Breast epithelium (tissue), 4 donors: ENCODE measurements at regions not wholly inside any gene's neighbourhood (a gene's known extent, or its start where the extent isn't known, plus 50 kb on each side); places are given as distances from the start of the nearest gene placed in this dataset.

Experiments
- DNase-seq, 2 donors: peaks; one replicate each; pipeline ENCODE4 v3.0.0-alpha.2; 2019; ENCODE audit warnings: low spot score in 2 of 2
- H3K27ac ChIP-seq, 2 donors: fragments of 200-600 bp; sonication (generic) in 1 of 2; one replicate each; pipeline ENCODE4 v1.5.1; 2016 to 2019; ENCODE audit warnings: mild to moderate bottlenecking in 1 of 2
- H3K27me3 ChIP-seq, 2 donors: fragments of 200-600 bp; sonication (generic) in 1 of 2; one replicate each; pipeline versions ENCODE4 v1.5.1 to v1.6.0; 2017 to 2019; ENCODE audit warnings: control low read depth in 1 of 2, mild to moderate bottlenecking in 1 of 2
- H3K36me3 ChIP-seq: fragments of 200-600 bp; one replicate; pipeline ENCODE4 v1.5.1; 2019
- H3K4me1 ChIP-seq, 2 donors: fragments of 200-600 bp; sonication (generic); one replicate each; pipeline ENCODE4 v1.5.1; 2016 to 2019; ENCODE audit warnings: control low read depth in 1 of 2
- H3K4me3 ChIP-seq, 3 donors: fragments of 200-600 bp; sonication (generic); 1 replicate in 2 of 3; 2 replicates in 1 of 3; pipeline ENCODE4 v1.5.1; 2016 to 2019; ENCODE audit warnings: mild to moderate bottlenecking in 3 of 3, moderate library complexity in 2 of 3
- H3K9me3 ChIP-seq, 2 donors: fragments of 200-600 bp; sonication (generic) in 1 of 2; one replicate each; pipeline ENCODE4 v1.5.1; 2016 to 2019; ENCODE audit warnings: control low read depth in 1 of 2
- CTCF ChIP-seq, 3 donors: fragments of 450-650 bp; IDR thresholded peaks; one replicate each; pipeline ENCODE4 v1.5.1; 2016 to 2017; ENCODE audit warnings: antibody characterized with exemption in 3 of 3, mild to moderate bottlenecking in 3 of 3, moderate library complexity in 3 of 3
- POLR2A ChIP-seq: fragments of 450-650 bp; IDR thresholded peaks from one replicate; pipeline ENCODE4 v1.6.1; 2016; ENCODE audit warnings: antibody characterized with exemption, mild to moderate bottlenecking, moderate library complexity
- POLR2AphosphoS5 ChIP-seq, 3 donors: sonication (generic); formaldehyde crosslinking; IDR thresholded peaks; one replicate each; pipeline ENCODE4 v1.6.1; 2017; ENCODE audit warnings: antibody characterized with exemption in 3 of 3
- intact Hi-C: fragments of 100-400 bp; cut with DNase I; formaldehyde crosslinking; loops from one replicate; pipeline ENCODE4 v1.15.1; 2023; ENCODE audit warnings: low total_unique reads

GRCh38 chr2:167874812-167875211 is 372.6 kb downstream of the STK39 start:
- Histone ChIP-seq H3K36me3 (no peaks in the 10 kb centered on the region), H3K4me3 (no peak overlapping the region), H3K27ac (no peak overlapping the region), H3K4me1 (no peaks in the 10 kb centered on the region), H3K27me3 (no peaks in the 10 kb centered on the region), H3K9me3 (no peaks in the 10 kb centered on the region)
- intact Hi-C loops: no loop called here
- no peak for TF ChIP-seq CTCF (IDR thresholded peaks at IDR 0.05)
- no peak for TF ChIP-seq POLR2A
- no peak for TF ChIP-seq POLR2AphosphoS5 (IDR thresholded peaks at IDR 0.05)
- no peak for DNase-seq

DNA sequence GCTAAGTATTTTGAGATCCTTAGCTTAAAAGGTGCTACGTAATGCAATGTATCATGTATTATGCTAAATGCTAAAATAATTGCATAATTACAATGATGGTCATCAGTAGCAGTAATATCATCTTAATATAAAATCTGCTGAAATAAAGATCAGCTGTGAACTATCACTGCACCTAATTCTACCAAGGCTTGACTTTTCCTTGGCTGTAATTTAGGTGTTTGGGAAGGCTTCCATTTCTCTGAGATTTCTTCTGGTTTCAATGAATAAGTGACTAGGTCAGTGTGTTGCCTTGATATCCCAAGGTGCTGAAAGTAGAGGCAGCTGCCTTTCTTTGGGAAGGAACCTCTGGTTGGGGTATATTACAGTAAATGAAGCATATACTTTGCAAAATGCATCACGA is 376.1 kb downstream of the STK39 start:
- intact Hi-C loops: no loop called here
- H3K4me3 ChIP-seq: no peak overlapping the region

GRCh38 chr2:167869200-167869599 is 378.2 kb downstream of the STK39 start:
- TF ChIP-seq POLR2A (no peak), CTCF (IDR thresholded peaks at IDR 0.05) (no peak), POLR2AphosphoS5 (IDR thresholded peaks at IDR 0.05) (no peak)
- Histone ChIP-seq H3K9me3 (no peaks in the 10 kb centered on the region), H3K4me1 (no peaks in the 10 kb centered on the region), H3K27ac (no peak overlapping the region), H3K27me3 (no peaks in the 10 kb centered on the region), H3K4me3 (no peak overlapping the region), H3K36me3 (no peaks in the 10 kb centered on the region)
- intact Hi-C loops: no loop called here
- no peak for DNase-seq

More for the DNA sequence above, 376.1 kb downstream of the STK39 start:
- H3K36me3 ChIP-seq: no peaks in the 10 kb centered on the region
- no peaks in the 10 kb centered on the region for H3K27me3 ChIP-seq
- no peaks in the 10 kb centered on the region for H3K9me3 ChIP-seq
- no peaks in the 10 kb centered on the region for H3K4me1 ChIP-seq
- TF ChIP-seq POLR2A (no peak), POLR2AphosphoS5 (IDR thresholded peaks at IDR 0.05) (no peak), CTCF (IDR thresholded peaks at IDR 0.05) (no peak)
- no peak overlapping the region for H3K27ac ChIP-seq
- no peak for DNase-seq

GRCh38 chr2:167863377-167863776 is 384.0 kb downstream of the STK39 start:
- no peaks in the 10 kb centered on the region for H3K27me3 ChIP-seq
- H3K27ac ChIP-seq: no peak overlapping the region
- H3K4me1 ChIP-seq: no peaks in the 10 kb centered on the region
- H3K36me3 ChIP-seq: no peaks in the 10 kb centered on the region
- no peak for DNase-seq
- H3K4me3 ChIP-seq: no peak overlapping the region
- no peak for TF ChIP-seq CTCF (IDR thresholded peaks at IDR 0.05)
- intact Hi-C loops: no loop called here
- H3K9me3 ChIP-seq: no peaks in the 10 kb centered on the region

DNA sequence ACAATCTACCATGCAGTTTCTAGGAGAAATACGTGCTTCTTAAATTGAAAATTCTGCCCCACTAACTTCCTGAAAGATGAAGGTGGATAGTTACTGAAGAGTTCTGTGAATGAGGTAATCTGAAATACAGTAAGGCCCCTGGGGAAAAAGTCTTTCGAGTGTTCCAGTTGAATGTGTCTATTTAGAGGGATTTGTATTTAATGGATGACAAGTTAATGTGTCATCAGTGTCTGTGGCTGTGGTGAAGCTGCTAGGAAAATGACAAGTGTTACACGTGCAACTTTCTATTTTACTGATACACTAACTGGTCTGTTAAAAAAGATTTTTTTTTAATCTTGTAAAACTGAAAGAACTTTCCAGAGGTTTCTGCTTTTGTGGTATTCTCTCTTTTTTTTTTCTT is 384.6 kb downstream of the STK39 start:
- DNase-seq: no peak
- no peaks in the 10 kb centered on the region for H3K4me1 ChIP-seq
- no peaks in the 10 kb centered on the region for H3K36me3 ChIP-seq
- H3K27ac ChIP-seq: no peak overlapping the region
- H3K9me3 ChIP-seq: no peaks in the 10 kb centered on the region
- TF ChIP-seq CTCF (IDR thresholded peaks at IDR 0.05): no peak
- TF ChIP-seq POLR2AphosphoS5 (IDR thresholded peaks at IDR 0.05): no peak
- no peak for TF ChIP-seq POLR2A
- no peak overlapping the region for H3K4me3 ChIP-seq
- H3K27me3 ChIP-seq: no peaks in the 10 kb centered on the region
- intact Hi-C loops: no loop called here
